GM19467 (cell line): ENCODE measurements at regions not wholly inside any gene's neighbourhood (a gene's known extent, or its start where the extent isn't known, plus 50 kb on each side); places are given as distances from the start of the nearest gene placed in this dataset.
"Not testable (repeated sequence)": the region's sequence is repeated elsewhere in the genome, so short reads cannot be mapped to it uniquely, and the experiment has no call there.

Experiments
- ATAC-seq: cut with Tn5 transposase; IDR thresholded peaks from one replicate; pipeline ENCODE4 v1.9.1; 2021; ENCODE audit warnings: mild to moderate bottlenecking, moderate library complexity; ENCODE audit not compliant: unreplicated experiment

DNA sequence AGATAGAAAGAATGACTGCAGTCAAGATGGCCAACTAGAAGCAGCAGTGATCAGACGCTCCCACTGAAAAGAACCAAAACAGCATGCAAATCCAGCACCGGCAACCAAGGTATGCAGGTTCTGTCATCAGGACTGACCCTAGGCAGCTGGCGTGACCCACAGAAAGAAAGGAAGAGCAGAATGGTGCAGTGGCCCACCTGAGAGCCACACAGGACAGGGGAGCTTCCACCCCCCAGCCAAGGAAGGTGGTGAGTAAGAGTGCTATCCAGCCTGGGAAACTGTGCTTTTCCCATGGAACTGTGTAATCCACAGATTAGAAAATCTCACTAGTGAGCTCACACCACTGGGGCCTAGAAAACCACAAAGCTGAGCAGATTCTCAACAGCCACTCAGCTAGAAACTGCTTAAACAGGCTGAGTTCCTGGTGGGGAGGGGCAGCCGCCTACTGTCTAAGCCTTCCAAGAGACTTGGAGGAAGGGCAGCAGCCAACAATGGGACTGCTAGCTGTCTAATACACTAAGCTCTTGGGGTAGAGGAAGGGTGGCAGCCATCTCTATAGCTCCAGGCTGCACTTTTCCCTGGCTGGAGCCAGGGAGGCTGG lies 127.9 kb downstream of the EVA1A start:
- peak; percentile 72 for ATAC-seq

DNA sequence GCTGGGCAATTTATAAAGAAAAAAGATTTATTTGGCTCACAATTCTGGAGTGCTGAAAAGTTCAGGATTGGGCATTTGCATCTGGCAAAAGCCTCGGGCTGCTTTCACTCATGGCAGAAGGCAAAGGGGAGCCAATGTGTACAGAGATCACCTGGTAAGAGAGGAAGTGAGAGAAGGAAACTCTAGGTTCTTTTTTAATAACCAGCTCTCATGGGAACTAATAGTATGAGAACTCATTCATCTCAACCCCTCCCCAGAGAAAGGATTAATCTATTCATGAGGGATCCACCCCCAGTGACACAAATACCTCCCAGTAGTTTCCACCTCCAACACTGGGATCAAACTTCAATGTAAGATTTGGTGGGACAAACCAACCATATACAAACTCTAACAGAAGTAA lies 129.0 kb downstream of the EVA1A start:
- ATAC-seq = peak; percentile 63

DNA sequence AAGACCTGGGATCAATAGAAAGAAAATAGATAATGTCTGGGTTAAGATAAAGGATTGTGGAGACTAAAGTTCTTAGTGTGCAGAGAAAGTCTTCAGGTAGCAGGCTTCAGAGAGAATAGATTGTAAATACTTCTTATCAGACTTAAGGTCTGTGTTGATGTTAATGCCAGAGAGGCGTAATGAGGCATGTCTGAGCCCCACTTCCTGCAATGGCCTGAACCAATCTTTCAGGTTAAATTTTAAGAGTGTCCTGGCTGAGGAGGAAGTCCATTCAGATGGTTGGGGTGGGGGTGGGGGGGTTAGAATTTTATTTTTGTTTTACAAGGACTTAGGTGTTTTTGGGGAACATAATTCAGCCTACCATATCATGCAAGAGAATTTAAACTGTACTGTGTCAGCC lies 129.5 kb downstream of the EVA1A start:
- no peak for ATAC-seq

DNA sequence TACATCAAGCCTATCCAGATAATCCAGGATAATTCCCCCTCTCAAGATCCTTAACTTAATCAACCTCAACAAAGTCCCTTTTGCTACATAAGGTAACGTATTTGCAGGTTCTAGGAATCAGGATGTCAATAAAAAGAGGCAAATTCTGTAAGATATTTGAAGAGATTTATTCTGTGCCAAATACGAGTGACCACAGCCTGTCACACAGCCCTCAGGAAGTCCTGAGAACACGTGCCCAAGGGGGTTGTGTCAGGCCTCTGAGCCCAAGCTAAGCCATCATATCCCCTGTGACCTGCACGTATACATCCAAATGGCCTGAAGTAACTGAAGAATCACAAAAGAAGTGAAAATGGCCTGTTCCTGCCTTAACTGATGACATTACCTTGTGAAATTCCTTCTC lies 130.3 kb downstream of the EVA1A start:
- ATAC-seq = not testable (repeated sequence)

DNA sequence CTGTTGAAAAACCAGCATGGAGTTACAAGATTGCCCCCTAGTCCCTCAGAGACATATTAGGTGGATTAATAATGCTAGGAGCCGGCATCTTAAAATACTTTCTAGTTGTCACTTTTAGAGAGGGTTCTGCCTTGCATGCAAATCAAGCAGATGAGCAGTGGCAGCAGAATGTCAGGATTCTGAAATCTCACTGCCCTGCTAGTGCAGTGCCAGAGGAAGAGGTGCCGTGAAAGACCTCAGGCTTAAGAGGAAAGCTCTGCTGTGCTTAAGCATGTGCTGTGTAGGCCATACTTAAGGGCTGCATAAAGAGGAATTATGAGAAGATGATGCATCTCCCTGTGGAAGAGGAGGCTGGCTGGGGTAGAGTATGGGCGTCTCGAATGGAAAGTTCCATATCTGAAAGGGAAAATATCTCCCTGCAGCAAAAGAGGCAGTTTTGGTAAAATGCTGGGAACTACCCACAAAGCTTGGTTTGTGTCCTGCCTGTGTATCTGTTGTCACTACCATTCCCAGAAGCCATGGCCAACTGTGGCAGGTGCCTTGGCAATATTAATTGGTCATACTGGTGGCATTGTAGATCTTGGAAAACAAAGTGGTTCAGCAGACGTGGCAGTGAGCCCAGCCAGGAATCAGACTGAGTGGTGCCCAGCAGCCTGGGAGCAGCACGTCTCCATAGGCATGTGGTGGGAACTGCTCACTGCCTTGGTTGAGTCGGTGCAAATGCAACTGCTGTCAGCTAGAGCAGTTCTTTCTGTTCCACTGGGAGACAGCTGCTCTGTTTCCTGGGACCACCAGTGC lies 131.9 kb downstream of the EVA1A start:
- ATAC-seq = no peak

DNA sequence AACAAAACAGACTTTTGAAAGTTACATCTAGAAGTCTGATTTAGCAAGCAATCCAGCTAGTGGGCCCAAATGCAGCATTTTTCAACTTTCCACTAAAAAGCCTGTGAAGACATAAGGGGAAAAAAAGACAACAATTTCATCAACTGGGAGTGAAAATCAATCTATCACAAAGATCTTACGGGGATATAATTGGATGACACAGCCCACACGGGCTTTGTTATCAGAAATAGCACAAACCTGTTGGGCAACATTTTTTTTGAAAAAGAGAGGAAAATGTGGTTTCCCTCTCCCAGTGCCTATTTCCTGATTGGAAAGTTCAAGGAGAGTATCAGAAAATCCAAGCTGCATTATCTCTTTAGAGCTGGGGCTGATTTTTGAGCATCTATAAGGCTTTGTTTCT lies 132.7 kb downstream of the EVA1A start:
- no peak for ATAC-seq

DNA sequence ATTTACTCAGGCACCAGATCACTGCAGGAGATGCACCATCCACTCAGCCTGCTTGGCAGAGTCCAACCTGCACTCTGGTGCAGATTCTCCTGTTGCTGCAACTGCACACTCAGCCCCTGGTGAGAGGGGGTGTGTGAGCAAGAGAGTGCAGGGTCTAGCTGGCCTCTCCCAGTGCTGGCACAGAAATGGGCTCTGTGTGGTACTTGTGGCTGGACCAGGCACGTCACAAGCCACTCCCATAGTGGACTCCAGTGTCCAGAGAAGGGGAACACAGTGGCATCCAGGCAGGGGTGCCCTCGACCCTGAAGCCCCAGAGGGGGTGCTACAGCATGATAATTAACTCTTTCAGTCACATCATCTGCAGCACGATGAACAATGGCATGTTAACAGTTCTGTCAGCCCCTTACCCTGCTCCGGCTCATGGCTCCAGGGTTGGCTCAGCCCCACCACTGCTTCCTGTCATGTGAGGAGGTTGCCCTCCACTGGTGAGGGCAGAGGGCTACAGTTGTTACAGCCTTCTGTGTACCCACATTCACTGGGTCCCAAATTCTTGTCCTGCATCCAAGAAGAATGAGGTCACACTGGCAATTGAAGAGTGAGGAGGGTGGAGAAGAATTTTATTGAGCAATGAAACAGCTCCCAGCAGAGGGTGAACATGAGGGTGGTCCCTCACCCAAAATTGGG lies 135.7 kb downstream of the EVA1A start:
- ATAC-seq = no peak

DNA sequence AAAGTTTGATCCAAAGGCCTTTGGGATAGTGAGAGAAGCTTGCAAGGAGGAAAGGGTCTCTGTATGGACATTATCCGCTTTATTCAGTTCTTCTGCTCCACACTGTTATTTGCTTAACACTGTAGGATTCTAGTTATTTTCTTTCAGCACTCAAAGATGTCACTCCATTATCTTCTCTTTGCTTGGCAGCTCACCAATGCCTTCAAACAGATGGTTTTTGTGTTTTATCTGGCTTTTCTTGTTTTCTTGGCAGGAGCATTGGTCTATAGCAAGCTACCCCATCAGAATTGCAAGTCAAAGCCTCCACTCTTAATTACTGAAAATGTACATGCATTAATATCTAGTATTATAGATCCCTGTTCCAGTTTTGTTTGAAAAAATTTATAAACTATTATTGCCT lies 138.8 kb downstream of the EVA1A start:
- no peak for ATAC-seq

DNA sequence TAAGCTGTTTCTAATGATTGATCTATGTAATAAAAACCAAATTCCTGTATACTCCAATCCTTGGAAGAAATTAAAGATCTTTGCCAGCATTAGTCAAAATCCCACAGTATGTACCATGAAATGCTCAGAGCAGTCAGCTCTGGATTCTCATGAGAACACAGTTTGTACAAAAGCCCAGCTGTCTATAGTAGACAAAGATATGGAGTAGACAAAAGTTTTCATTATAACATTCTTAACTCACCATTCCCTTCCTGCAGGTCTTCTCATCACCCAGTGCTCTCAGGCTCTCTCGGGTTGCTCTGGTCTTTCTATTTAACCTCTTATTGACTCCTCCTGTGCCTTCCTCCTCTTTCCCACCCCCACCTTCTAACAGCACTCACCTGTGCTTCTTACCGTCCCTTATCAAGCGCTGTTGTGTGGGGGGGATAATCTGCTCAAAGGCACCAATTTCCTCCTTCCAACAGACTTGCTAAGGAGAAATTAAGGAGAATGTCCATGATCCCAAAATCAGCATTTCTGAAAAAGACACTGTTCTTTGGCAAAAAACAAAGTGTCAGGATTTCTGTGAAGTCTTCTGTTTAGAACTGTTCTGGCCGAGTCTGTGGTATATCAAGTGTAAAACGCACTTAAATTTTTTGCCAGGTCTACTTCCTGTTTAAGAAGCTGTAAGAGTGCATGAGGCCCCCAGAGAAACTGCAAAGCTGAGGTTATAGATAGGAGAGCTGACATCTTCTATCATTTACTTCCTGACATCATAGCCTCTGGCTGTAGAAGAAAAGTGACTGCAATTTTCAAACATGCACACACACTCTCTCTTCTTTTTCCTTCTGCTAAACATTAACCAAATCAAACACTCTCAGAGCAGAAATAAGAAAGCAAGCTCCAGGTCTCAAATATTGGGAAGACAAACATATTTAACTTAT lies 144.1 kb downstream of the EVA1A start:
- peak; percentile 76 for ATAC-seq

DNA sequence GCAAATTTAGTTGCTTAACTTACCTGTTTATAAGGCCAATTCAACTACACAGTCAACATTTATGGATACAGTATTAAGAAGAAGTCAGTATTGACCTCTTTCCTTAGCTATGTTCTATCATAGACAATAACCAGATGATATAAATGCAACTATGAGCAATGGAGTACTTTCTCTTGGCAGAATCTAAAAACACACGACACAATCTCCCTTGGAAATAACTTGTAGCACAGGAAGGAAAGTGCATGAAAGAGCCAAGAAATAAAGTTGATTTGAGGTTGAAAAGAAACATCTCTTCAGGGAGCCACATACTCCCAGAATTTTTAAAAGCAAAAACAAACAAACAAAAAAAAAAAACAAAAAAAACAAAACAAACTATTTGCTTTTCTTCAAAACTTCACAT lies 145.0 kb downstream of the EVA1A start:
- no peak for ATAC-seq

DNA sequence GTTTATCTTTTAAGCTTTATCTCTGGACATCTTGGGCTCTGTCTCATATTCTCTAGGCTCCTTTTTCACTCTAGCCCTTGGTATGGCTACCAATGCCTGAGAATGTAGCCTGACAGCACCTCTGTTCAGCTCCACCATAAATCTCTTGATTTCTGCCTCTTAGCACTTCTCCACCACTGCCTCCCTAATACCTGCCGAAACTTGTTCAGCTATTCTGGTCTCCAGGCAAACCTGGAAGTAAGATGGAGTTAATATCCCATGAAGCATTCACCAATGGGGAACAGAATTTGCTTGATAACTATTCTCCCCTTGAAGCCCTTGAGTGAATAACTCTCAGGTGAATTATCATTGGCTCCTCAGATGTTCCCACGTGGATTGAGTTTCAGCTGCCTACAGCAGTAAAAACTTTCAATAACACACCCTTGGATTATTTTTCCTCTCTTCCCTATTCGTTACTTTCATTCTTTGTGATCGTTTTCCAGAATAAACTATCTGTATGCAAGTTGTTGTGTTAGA lies 145.6 kb downstream of the EVA1A start:
- no peak for ATAC-seq

DNA sequence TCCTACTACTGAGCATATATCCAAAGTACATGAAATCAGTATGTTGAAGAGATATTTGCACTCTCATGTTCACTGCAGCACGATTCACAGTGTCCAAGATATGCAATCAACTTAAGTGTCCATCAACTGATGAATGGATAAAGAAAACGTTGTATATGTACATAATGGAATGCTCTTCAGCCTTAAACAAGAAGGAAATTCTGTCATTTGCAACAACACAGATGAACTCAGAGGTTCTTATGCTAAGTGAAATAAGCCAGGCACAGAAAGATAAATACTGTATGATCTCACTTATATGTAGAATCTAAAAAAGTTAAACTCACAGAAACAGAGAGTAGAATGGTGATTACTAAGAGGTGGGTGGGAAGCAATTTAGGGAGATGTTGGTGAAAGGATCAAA lies 149.2 kb downstream of the EVA1A start:
- no peak for ATAC-seq

DNA sequence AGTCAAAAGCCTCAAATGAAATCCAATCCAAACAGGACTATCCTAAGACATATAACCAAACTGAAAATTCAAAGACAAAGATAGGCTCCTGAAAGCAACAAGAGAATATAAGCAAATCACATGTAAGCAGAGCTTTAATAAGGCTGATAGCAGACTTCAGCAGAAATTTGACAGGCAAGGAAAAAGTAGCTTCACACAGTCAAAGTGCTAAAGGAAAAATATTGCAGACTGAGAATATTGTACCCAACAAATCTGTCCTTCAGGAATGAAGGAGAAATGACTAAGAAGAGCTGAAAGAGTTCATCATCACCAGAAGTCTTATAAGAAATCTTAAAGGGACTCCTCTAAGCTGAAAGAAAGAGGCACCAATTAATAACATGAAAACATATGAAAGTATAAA lies 150.0 kb downstream of the EVA1A start:
- no peak for ATAC-seq

DNA sequence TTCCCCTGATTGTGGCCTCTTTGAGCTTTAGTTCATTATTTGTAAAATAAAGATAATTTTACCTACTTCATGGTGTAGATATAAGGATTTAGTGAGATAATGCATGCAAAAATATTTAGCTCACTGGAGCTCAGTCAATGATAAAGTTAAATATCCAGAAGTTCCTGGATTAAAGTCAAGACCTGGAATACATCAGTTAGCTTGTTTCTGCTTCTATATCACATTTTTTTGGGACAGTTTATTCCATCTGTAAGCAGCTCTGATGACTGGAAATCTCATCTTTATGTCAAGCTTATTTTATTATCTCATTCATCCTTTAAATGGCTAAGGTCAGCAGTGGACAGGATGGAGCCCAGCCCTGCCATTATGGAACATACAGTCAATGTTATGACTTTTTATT lies 152.0 kb downstream of the EVA1A start:
- ATAC-seq = no peak

DNA sequence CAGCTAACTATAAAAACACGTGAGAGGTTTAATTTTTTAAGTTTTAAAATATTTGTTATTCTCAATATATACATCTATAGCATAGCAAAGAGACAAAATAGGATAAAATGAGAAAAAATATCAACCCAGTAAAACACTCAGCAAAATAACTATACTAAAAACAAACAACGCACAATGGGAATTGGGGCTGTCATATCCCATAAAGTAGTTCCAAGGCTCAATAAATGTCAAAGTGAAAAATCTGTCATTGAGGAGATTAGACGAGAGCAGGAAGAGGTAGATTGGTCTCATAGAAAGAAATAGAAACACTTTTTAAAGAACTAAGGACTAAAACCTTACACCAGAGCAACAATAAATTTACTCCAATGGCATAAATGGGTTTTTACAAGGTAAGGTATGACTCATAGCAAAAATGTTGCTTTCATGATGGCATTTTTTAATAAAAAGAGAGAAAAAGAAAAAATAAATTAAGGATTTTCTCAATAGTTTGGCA lies 153.7 kb downstream of the EVA1A start:
- no peak for ATAC-seq

DNA sequence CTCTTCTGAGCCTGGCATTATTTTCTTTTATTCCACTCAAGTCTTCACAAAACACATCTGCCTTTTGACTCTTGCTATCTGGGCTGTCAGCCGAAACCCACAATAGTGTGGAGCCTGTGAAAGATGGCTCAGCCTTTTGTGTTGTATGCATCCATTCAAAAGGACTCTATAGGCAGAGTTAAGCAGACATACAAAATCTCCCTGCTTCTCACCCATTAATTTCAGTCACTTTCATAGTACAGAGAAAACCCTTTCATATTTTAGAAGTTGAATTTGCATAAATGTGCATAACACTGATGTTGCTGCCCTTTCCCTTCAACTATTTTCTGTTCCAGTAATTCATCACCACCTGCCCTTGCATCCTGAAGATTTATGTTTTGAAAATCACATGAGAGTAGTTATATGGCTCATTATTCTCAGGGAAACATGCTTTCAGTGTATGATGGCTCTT lies 154.6 kb downstream of the EVA1A start:
- no peak for ATAC-seq

DNA sequence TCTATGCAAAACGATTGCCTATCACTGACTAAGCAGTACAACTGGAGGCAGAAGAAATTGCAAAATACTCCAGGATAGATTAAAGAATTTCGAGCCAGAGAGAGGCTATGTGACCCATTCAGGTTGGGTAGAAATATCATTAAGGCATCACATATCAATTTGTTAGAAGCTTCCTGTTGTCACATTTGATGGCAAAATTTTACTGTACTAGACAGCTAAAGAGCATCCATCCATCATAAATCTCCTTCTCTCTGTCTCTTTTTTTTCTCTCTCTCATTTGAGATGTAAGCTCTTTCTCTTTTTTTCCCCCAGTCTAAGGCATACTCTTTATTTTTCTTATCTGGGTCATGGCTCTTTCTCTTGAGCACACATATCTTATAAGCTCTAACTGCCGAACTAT lies 155.7 kb downstream of the EVA1A start:
- no peak for ATAC-seq

DNA sequence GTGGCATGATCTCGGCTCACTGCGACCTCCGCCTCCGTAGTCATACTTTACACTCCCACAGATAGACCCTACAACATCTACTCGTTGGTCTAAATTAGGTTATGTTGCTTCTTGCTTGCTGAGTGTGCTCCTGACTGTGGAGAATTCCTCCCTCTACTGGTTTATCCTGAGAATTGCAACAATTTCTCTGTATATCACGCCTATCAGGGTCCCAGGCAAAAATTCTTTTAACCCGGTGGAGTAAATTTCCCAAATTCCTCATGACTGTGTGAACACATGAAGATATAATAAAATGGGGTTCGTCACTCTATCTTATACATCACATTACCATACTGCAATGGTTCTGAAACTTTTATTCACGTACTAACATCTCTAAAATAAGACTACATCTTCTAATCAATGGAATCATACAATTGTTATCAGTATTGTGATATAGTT lies 156.7 kb downstream of the EVA1A start:
- peak; percentile 76 for ATAC-seq

DNA sequence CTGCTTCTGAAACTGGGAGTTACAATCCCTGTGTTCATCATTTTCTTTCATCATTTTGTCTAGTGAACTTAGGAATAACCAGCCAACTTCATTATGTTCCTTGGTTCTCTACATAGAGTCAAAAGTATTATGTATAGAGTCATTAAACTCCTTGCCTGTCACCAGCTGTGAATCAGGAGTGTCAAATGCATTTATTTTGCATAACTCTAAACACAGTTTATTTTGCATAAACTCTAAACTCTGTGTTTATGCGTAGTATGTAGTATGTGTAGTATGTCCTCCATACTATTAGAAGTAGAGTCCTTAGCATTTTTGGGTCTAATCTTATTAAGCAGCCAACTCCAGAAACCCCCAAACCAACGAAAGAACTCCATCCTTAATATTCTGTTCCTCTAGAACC lies 164.4 kb downstream of the EVA1A start:
- no peak for ATAC-seq

DNA sequence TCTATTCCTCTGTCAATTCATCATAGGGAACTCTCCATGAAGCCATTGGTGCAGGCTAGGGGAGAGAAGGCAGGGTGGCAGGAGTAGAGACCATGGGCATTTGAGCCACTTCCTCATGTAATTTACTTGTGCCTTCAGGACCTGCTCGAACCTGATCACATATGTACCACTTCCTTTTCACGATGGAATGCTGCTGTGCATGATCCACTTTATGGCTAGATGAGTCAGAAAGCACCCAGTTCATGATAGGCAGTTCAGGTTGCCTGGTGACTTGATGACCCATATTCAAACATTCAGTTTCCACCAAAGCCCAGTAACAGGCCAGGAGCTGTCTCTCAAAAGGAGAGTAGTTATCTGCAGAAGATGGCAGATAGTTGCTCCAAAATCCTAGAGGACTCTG lies 166.0 kb downstream of the EVA1A start:
- ATAC-seq = not testable (repeated sequence)

DNA sequence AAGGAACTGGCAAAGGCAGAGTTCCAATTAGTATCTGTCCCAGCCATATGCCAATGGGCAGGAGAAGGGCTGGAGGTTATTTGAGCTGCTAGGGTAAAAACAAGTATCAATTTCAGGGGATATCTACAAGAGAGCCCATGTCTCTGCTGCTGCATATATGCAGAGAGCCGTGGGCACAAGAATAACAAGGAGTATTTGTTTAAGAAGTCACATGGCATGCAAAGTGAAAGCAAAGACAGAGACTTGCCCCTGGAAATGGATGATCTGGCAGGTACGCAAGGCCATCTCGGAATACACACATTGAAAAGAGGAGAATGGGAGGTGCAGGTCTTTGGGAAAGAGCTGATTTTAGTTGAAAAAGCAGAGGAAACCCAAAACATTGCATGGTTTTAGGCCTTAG lies 170.6 kb downstream of the EVA1A start:
- ATAC-seq = no peak
